GM21381 (cell line): ENCODE measurements at regions not wholly inside any gene's neighbourhood (a gene's known extent, or its start where the extent isn't known, plus 50 kb on each side); places are given as distances from the start of the nearest gene placed in this dataset.
"Not testable (repeated sequence)": the region's sequence is repeated elsewhere in the genome, so short reads cannot be mapped to it uniquely, and the experiment has no call there.

ENCODE experiments used
- ATAC-seq: cut with Tn5 transposase; IDR thresholded peaks from one replicate; pipeline ENCODE4 v1.9.1; 2021; ENCODE audit warnings: mild to moderate bottlenecking, moderate library complexity; ENCODE audit not compliant: unreplicated experiment

- ATAC-seq = no peak
Observed at GRCh38 chr10:60479305-60480020, 89.8 kb upstream of the ANK3 start.

DNA sequence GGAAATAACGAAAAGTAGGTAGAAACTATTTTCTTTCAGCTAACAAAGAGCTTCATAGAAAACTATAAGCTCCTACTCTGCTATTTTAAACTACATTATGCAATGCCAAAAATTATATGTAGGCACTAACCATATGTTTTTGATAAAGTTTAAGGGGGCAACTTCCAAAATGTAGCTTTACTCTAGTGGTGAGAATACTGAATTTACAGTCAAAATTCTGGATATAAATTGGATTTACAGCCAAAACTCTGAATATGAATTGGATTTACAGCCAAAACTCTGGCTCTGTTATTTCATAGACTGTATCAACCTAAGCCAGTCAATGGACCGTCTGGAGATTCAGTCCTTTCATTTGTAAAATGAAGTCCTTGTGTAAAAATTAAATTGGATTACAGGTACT, 86.8 kb upstream of the ANK3 start:
- ATAC-seq = no peak

DNA sequence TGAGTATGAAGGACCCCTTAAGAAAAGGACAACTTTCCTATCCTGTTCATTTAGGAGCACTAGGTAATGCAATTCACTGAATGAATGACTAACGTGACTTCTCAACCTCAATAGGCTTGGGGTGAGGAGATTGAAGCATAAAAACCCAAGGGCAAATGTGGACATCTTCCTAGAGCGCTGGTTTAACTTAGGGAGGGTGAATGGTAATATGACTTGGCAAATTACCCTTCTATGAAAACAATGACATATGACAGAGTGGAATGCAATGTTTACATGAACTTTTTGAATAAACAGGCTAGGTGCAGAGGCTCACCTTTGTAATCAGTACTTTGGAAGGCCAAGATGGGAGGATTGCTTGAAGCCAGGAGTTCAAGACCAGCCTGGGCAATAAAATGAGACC, 83.9 kb upstream of the ANK3 start:
- ATAC-seq = no peak

DNA sequence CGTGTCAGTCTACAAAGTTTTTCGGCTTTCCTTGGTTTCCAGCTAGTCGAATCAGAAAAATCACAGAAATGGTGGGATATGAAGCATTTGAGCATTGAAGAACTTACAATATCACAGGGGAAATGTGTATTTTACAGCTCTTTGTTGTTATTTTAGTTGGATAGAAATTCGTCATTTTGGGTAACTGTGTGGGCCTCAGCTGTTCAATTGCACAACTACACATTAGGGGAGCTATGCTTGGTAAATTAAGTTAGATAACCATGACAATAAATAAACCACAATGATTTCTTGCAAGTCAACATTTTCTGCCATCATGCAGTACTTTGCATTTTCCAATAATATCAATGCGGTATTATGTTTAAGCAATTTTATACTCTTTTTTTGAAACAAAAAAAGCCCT, 80.4 kb upstream of the ANK3 start:
- ATAC-seq = no peak

GRCh38 chr10:60469147-60469546, 79.5 kb upstream of the ANK3 start:
- ATAC-seq = not testable (repeated sequence)

DNA sequence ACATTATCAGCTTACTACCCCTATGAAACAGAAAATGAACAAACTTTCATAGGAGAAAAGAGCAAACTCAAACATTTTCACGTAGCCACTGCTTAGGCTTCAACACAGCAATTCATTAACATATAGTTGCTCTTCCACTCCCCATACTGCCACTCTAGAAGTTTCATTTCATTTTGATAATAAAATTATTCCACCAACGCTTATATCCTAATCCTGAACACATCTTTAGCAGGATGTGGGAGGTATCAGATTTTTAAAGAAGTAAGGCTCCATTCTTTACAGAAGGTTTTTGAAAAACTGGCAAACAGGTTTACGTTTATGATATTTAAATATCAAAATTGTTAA, 77.5 kb upstream of the ANK3 start:
- ATAC-seq = no peak

- no peak for ATAC-seq
Observed at GRCh38 chr10:60466267-60467201, 76.9 kb upstream of the ANK3 start.

DNA sequence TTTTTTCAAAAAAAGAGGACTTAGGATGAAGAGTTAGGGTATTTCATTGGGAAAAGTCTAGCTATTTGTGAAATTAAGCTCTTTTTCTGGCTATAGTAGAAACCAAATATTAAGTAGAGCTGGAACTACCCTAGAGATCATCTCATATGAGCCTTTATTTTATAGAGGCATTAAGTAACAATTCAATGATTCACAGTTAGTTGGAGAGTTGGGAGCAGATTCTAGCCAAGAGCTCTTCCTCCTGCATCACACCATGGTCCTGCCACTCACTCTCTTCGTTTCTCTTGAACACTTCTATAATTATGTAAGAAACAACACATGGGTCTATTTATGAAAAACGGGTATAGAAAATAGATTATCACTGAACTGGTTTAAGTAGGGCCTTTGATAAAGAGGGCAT, 76.1 kb upstream of the ANK3 start:
- no peak for ATAC-seq

- no peak for ATAC-seq
Observed at GRCh38 chr10:60464659-60465058, 75.0 kb upstream of the ANK3 start.

GRCh38 chr10:60463746-60464145, 74.1 kb upstream of the ANK3 start:
- no peak for ATAC-seq

DNA sequence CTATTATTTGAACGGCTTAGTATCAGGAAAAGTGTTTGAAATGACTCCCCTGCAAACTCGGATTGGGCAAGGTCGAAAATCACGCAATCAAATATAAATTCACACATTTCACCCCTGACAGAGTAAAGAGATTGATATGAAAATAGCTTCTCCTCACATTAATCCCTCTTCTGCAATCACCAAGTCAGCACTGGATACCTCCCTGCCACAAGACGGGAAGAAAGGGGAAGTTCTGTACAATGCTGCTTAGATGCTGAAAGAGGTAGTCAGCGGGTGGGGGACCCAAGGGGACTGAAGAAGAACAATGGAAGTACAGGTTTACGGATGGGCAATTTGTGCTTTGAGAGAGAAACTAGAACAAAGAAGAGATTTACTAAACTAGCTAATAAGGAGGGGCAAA, 72.0 kb upstream of the ANK3 start:
- no peak for ATAC-seq

DNA sequence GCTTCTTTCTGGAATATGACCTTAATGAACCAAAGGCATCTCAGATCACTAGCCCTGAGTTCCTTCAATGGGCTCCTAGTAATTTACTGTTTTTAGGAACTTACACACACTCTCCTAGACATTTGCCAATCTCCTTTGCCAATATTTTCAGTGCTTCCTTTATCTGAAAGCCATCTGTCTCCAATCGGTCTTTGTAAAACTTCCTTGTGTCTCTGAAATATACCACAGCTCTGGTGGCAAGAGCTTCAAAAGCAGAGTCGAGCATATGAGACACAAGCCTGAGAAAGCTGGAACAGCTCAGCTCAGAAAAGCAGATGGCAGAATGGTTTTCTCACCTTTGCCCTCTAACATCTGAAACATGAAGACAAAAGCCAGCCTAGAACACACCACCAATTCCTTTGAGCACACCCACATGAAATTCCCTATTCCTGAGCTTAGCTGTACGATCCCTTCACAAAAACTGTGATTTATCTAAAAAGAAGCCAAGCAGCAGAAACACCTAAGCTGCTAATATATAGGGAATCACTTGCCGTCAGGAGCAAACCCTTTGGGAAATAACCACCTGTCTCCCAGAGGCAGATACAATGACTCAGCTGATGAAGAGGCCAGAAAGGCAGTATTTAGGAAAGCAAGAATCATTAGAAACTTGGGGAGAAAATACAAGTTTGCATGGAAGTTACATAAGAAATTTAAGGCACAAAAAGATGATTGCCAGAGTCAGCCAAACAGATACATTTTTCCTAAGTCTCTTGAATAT, 70.2 kb upstream of the ANK3 start:
- no peak for ATAC-seq

DNA sequence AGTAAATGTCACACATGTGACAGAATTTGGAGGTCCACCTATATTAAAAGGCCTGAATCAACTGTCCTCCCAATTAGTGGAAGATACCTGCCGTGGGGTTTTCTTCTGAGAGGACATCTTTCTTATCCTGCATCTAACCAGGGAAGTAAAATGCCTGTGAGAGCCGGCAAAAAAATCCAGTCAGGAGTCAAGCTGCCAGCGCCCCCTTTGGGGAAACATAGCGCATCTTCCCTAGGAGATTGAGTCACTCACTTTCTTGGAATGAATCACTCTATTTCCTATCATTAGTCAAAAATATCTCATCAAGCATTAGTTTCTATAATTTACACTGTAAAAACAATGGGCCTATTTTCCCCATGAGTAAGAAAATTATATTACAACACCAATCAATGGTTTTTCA, 66.4 kb upstream of the ANK3 start:
- no peak for ATAC-seq

DNA sequence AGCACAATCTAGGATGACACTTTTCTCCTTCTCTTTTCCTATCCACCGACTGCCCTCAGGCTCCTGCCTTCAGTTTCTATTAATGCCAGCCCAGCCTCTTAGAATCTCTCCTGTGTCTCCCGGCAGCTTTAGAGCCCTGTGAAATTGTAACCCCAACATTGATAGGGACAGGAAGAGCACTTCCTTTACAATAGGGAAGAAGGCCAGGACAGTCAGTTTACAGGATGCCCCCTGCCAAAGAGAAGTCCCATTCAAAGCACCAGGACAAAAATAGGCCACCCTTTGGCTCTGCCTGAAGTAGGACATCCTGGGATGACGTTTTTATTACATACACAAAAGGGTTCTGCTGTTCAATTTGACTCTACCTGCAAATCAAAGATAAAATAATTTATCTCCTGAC, 64.7 kb upstream of the ANK3 start:
- ATAC-seq = no peak

- no peak for ATAC-seq
Observed at GRCh38 chr10:60453036-60453435, 63.4 kb upstream of the ANK3 start.

DNA sequence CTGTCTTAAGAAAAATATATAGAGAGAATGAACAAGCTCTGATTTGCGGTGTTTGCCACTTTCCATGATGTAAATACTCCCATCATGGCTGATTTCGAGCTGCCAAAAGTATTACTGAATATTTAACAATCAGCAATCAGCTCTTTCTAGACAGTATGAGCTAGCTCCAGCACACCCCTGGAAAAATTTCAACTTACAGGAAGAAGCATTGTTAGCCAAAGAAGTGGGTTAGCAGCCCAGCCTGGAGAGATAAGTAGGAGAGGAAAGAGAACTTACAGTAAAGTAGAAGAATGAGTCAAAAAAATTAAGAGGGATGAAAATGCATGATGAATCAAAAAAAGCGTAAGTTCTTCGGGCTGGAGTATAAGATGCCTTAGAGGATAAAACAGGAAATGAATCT, 60.6 kb upstream of the ANK3 start:
- ATAC-seq = no peak

GRCh38 chr10:60448246-60448645, 58.6 kb upstream of the ANK3 start:
- ATAC-seq = no peak

- ATAC-seq = no peak
Observed at GRCh38 chr10:60446851-60447250, 57.2 kb upstream of the ANK3 start.

DNA sequence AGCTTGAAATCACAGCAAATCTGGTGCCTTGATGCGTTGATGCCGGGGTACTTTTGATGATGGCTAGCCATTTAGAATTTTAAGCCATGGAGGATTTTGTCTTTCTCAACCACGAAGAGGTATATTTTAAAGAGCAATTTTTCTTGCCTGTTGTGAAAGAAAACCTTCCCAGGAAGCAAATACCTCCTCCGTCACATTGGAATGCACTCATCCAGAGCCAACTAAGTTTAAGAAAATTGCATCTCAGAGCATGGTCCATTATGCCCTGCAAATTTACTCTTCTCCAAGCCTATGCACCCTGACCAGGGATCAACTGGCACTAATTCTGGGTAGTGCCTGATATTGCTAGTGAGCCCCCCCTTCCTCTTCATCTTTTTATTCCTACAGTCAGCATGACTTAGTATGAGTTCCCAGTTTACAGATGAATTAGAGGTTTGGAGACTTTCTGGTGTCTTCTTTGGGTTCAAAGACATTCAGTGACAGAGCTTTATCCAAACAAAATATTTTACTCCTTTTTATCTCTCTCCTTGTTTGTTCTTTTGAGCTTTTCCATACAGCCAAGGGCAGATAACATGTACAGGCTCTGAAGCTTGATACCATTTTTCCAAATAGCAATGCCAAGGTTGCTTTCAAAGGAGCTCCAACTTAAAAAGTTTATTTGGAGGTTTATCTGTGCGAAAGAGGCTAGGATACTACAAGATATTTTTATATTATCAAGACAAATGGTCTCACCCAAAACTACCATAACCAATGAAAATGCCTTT, 56.6 kb upstream of the ANK3 start:
- no peak for ATAC-seq

DNA sequence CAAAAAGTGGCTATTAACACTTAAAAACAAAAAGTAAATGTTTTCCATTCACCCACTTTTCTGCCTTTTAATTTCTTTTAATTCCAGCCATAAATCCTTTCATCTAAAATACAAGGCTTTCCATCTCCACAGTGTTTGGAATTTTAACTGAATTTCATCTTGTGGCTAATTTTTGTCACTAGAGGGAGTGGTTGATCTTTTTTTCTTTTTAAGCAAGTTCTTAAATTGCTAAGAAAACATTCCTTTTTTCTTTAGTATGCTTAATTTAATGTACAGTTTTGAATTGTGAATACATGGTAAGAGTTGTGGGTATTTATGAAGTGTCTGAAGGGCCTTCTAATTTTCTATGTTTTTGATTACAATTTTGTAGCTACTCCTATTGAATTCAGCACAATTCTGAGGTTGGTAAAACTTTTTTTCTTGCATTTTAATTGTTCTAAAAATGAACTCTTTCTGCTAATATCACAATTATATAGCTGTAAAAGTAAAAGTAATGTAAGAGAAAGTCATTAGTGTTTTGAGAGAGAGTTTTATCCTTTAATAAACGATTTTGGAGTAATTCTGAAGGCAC, 54.9 kb upstream of the ANK3 start:
- no peak for ATAC-seq

DNA sequence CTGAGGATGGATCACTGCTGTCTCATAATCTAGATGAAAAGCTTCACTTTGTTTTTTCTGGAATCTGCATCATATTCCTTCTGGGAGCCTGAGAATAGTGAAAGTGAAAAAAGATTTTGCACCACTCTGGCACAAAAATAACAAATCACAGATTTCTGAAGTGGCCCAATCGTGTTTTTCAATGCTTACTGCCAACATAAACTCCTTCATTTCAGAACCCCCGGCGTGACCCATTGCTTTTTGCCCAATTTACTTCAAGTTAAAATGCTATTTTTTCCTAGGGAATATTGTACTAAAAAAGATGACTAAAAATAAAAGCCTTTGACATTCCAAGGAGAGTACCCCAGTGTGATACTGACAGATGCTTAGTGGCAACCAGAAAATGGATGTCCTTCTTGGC, 53.7 kb upstream of the ANK3 start:
- no peak for ATAC-seq
